HG03442 (cell line): ENCODE measurements at regions not wholly inside any gene's neighbourhood (a gene's known extent, or its start where the extent isn't known, plus 50 kb on each side); places are given as distances from the start of the nearest gene placed in this dataset.

ENCODE experiments used
- ATAC-seq: cut with Tn5 transposase; IDR thresholded peaks from one replicate; pipeline ENCODE4 v1.9.1; 2021; ENCODE audit warnings: mild to moderate bottlenecking, moderate library complexity; ENCODE audit not compliant: unreplicated experiment

GRCh38 chr10:121217331-121217730, 366.2 kb downstream of the WDR11 start:
- no peak for ATAC-seq

GRCh38 chr10:121221072-121221471, 369.9 kb downstream of the WDR11 start:
- ATAC-seq: no peak

- ATAC-seq: no peak
These were observed 370.8 kb downstream of the WDR11 start for GRCh38 chr10:121221991-121222390.

GRCh38 chr10:121222842-121223241, 371.7 kb downstream of the WDR11 start:
- ATAC-seq: no peak

- ATAC-seq: no peak
These were observed 367.2 kb downstream of the FGFR2 start for GRCh38 chr10:121231079-121231478.

GRCh38 chr10:121232494-121232893, 365.8 kb downstream of the FGFR2 start:
- ATAC-seq: no peak

- ATAC-seq: no peak
These were observed 362.6 kb downstream of the FGFR2 start for GRCh38 chr10:121235692-121236091.

- no peak for ATAC-seq
These were observed 361.6 kb downstream of the FGFR2 start for GRCh38 chr10:121236621-121237020.

- ATAC-seq: no peak
These were observed 360.5 kb downstream of the FGFR2 start for GRCh38 chr10:121237718-121238117.

GRCh38 chr10:121240011-121240410, 358.2 kb downstream of the FGFR2 start:
- no peak for ATAC-seq

GRCh38 chr10:121240556-121240955, 357.7 kb downstream of the FGFR2 start:
- ATAC-seq: no peak

- no peak for ATAC-seq
These were observed 356.9 kb downstream of the FGFR2 start for GRCh38 chr10:121241337-121241736.

- no peak for ATAC-seq
These were observed 355.3 kb downstream of the FGFR2 start for GRCh38 chr10:121242741-121243608.

GRCh38 chr10:121243609-121244241, 354.5 kb downstream of the FGFR2 start:
- no peak for ATAC-seq

- no peak for ATAC-seq
These were observed 353.4 kb downstream of the FGFR2 start for GRCh38 chr10:121244818-121245217.

- no peak for ATAC-seq
These were observed 352.5 kb downstream of the FGFR2 start for GRCh38 chr10:121245754-121246153.

- no peak for ATAC-seq
These were observed 350.0 kb downstream of the FGFR2 start for GRCh38 chr10:121248266-121248665.

GRCh38 chr10:121250995-121251764, 347.1 kb downstream of the FGFR2 start:
- ATAC-seq: no peak

GRCh38 chr10:121252756-121253155, 345.5 kb downstream of the FGFR2 start:
- no peak for ATAC-seq

- ATAC-seq: no peak
These were observed 337.9 kb downstream of the FGFR2 start for GRCh38 chr10:121260377-121260776.

GRCh38 chr10:121261665-121262064, 336.6 kb downstream of the FGFR2 start:
- no peak for ATAC-seq
